Upper lobe of left lung (tissue), 6 donors: ENCODE measurements at regions not wholly inside any gene's neighbourhood (a gene's known extent, or its start where the extent isn't known, plus 50 kb on each side); places are given as distances from the start of the nearest gene placed in this dataset.

Experiments
- ATAC-seq, 2 donors: fragments of 200-7000 bp; cut with Tn5 transposase; one replicate each; pipeline ENCODE4 v1.9.1; 2022; ENCODE audit warnings: mild to moderate bottlenecking in 2 of 2, moderate library complexity in 2 of 2; ENCODE audit not compliant: low FRiP score in 2 of 2
- DNase-seq, 2 donors: peaks; one replicate each; pipeline ENCODE4 v3.0.0-alpha.2; 2019 to 2020
- H3K27ac ChIP-seq, 4 donors: fragments of 200-600 bp; sonication (generic); one replicate each; pipeline ENCODE4 v1.5.1; 2016 to 2019
- H3K27me3 ChIP-seq, 4 donors: fragments of 200-600 bp; sonication (generic); one replicate each; pipeline ENCODE4 v1.5.1; 2017 to 2019
- H3K36me3 ChIP-seq, 4 donors: fragments of 200-600 bp; sonication (generic); one replicate each; pipeline ENCODE4 v1.5.1; 2016 to 2019
- H3K4me1 ChIP-seq, 4 donors: fragments of 200-600 bp; sonication (generic); one replicate each; pipeline ENCODE4 v1.5.1; 2018 to 2019
- H3K4me3 ChIP-seq, 4 donors: fragments of 200-600 bp; sonication (generic); one replicate each; pipeline ENCODE4 v1.5.1; 2017 to 2019; ENCODE audit warnings: mild to moderate bottlenecking in 2 of 4, moderate library complexity in 1 of 4
- H3K9me3 ChIP-seq, 4 donors: fragments of 200-600 bp; sonication (generic); one replicate each; pipeline ENCODE4 v1.5.1; 2018 to 2019
- CTCF ChIP-seq, 6 experiments: fragments of 450-650 bp in 4 of 6; fragments of 200-600 bp in 2 of 6; sonication (generic) in 2 of 6; IDR thresholded peaks; one replicate each; pipeline ENCODE4 v1.5.1; 2016 to 2019; ENCODE audit warnings: antibody characterized with exemption in 6 of 6
- EP300 ChIP-seq, 4 donors: sonication (generic); formaldehyde crosslinking; IDR thresholded peaks; one replicate each; pipeline ENCODE4 v1.5.1; 2017; ENCODE audit warnings: antibody characterized with exemption in 4 of 4, control low read depth in 2 of 4
- POLR2A ChIP-seq, 4 donors: fragments of 450-650 bp; IDR thresholded peaks; one replicate each; pipeline ENCODE4 v1.5.1; 2016 to 2017; ENCODE audit warnings: antibody characterized with exemption in 4 of 4, mild to moderate bottlenecking in 2 of 4
- POLR2AphosphoS5 ChIP-seq, 2 donors: sonication (generic); formaldehyde crosslinking; IDR thresholded peaks; one replicate each; pipeline ENCODE4 v1.5.1; 2017; ENCODE audit warnings: antibody characterized with exemption in 2 of 2
- WGBS, 2 donors: methylation state at CpG; one replicate each; pipeline ENCODE4 v1.1.5; 2017 to 2018; 5-methylcytosine and 5-hydroxymethylcytosine counted together
- donor health status: DM: no; HTN: no; CAD: no; lungs with moderate emphysema.
- donor health status: DM: no; HTN: yes; CAD: no; lungs with severe emphysema.

- Histone ChIP-seq H3K27me3 (no peaks in the 10 kb centered on the region), H3K36me3 (no peaks in the 10 kb centered on the region), H3K4me1 (no peaks in the 10 kb centered on the region), H3K4me3 (no peak overlapping the region), H3K9me3 (no peaks in the 10 kb centered on the region), H3K27ac (no peak overlapping the region)
- DNase-seq: no peak
- WGBS, 2 donors: 77 to 83% methylated on average over 2 of the region's 2 CpGs
- no peak for TF ChIP-seq CTCF (IDR thresholded peaks at IDR 0.05)
- TF ChIP-seq POLR2A (IDR thresholded peaks at IDR 0.05): no peak
- TF ChIP-seq POLR2AphosphoS5 (IDR thresholded peaks at IDR 0.05): no peak
- TF ChIP-seq EP300 (IDR thresholded peaks at IDR 0.05): no peak
- ATAC-seq: no peak
Measured at GRCh38 chr3:118227191-118227590, 807.5 kb downstream of the IGSF11 start.

DNA sequence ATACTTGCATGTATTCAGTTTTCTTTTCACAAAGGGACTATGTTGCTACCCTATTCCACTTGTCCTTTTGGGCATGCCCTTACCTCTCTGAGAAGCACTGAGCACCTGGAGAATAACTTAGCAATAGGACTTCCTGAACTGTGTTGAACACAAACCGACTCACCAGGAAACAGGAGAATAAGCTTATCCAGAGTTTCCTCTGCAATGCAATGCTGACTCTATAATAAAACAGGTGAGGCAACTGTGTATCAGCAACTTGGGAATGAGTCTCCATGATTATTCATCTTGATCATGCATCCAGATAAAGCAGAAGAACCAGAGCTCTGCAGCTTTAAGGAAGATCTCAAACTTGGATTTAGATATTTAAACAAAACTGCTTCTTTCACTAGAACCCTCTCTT, 806.5 kb downstream of the IGSF11 start:
- Histone ChIP-seq H3K27me3 (no peaks in the 10 kb centered on the region), H3K9me3 (no peaks in the 10 kb centered on the region), H3K36me3 (no peaks in the 10 kb centered on the region), H3K27ac (no peak overlapping the region), H3K4me1 (no peaks in the 10 kb centered on the region), H3K4me3 (no peak overlapping the region)
- no peak for TF ChIP-seq POLR2A (IDR thresholded peaks at IDR 0.05)
- no peak for TF ChIP-seq EP300 (IDR thresholded peaks at IDR 0.05)
- no peak for TF ChIP-seq POLR2AphosphoS5 (IDR thresholded peaks at IDR 0.05)
- TF ChIP-seq CTCF (IDR thresholded peaks at IDR 0.05): no peak
- DNase-seq (no peak), ATAC-seq (no peak)
- WGBS, 2 donors: 38 to 47% methylated on average over 1 of the region's 1 CpG

DNA sequence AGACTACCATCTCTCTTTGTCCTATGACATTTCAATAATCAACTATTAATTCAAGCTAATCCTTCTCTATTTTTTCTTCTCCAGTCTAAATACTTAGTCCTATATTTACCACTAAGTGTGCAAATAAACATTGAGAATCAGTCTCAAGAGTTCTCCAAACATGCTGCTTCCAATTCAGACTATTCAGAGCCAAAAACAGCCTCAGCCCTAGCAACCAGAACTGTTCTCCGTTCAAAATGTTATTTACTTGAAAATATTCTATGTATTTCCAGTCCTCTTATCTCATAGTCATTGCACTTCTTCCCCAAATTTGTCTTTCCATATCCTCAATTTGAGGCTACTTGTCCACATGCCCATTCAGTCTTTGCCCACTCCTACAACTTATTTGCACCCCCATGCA, 805.5 kb downstream of the IGSF11 start:
- Histone ChIP-seq H3K4me3 (no peak overlapping the region), H3K4me1 (no peaks in the 10 kb centered on the region), H3K27me3 (no peaks in the 10 kb centered on the region), H3K9me3 (no peaks in the 10 kb centered on the region), H3K27ac (no peak overlapping the region), H3K36me3 (no peaks in the 10 kb centered on the region)
- DNase-seq (no peak), ATAC-seq (no peak)
- TF ChIP-seq POLR2A (IDR thresholded peaks at IDR 0.05): no peak
- no peak for TF ChIP-seq CTCF (IDR thresholded peaks at IDR 0.05)
- WGBS, 2 donors: 53 to 67% methylated on average over 1 of the region's 1 CpG

DNA sequence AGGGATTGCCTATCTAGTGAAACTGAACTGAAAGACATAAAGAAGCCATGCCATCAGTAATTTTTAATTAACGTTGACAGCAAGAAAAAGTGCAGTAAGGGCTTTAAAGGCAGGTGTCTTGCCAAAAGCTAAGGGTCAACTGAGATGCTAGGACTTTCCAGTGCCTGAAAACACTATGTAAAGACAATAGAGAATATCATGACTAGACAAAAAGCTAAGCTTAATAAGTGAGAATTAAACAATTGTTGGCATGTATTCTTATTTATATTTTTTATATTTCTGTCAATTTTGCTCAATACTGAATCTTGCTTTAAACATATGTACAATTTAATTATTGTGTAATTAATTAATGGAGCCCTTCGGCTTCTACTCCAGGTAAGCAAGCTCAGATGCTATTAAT, 803.1 kb downstream of the IGSF11 start:
- Histone ChIP-seq H3K9me3 (no peaks in the 10 kb centered on the region), H3K36me3 (no peaks in the 10 kb centered on the region), H3K27me3 (no peaks in the 10 kb centered on the region), H3K27ac (no peak overlapping the region), H3K4me3 (no peak overlapping the region), H3K4me1 (no peaks in the 10 kb centered on the region)
- DNase-seq (no peak), ATAC-seq (no peak)
- 47 to 81% methylated on average over 2 of the region's 2 CpGs for WGBS, 2 donors
- TF ChIP-seq POLR2A (IDR thresholded peaks at IDR 0.05) (no peak), POLR2AphosphoS5 (IDR thresholded peaks at IDR 0.05) (no peak), EP300 (IDR thresholded peaks at IDR 0.05) (no peak), CTCF (IDR thresholded peaks at IDR 0.05) (no peak)

DNA sequence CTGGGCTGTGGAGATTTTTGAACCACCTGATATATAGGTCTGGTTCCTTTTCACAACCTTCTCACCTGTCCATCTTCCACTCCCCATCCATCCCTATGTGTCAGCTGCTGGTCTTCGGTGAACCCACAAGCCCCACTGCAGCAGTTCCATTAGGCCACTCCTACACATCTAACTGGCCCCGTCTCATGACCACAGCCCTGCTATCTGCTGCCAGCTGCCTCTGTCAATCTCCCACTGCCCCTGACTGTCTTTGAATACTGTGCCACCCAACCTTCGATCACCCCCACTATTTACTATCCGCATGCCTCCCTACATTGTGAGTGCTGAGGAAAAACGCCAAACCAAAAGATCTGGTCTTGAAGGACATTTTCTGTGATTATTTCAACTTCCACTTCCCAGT, 795.4 kb downstream of the IGSF11 start:
- no peak overlapping the region for H3K27ac ChIP-seq
- ATAC-seq: no peak
- no peaks in the 10 kb centered on the region for H3K4me1 ChIP-seq
- DNase-seq: no peak
- TF ChIP-seq POLR2A (IDR thresholded peaks at IDR 0.05) (no peak), POLR2AphosphoS5 (IDR thresholded peaks at IDR 0.05) (no peak), EP300 (IDR thresholded peaks at IDR 0.05) (no peak), CTCF (IDR thresholded peaks at IDR 0.05) (no peak)
- H3K9me3 ChIP-seq: no peaks in the 10 kb centered on the region
- H3K4me3 ChIP-seq: no peak overlapping the region
- no peaks in the 10 kb centered on the region for H3K27me3 ChIP-seq
- WGBS, 2 donors: 94% methylated on average over 4 to 5 of the region's 5 CpGs
- no peaks in the 10 kb centered on the region for H3K36me3 ChIP-seq
